Astrocyte (in vitro differentiated cells and primary cell): ENCODE measurements at regions not wholly inside any gene's neighbourhood (a gene's known extent, or its start where the extent isn't known, plus 50 kb on each side); places are given as distances from the start of the nearest gene placed in this dataset.

Experiments used
- DNase-seq: peaks from one replicate; pipeline ENCODE4 v3.0.0-alpha.2; 2010; ENCODE audit warnings: low read depth
- FAIRE-seq: peaks from 2 replicates; lab custom pipeline; 2011; peaks lifted over from hg19 to GRCh38; lab: Jason Lieb, UNC
- H2AFZ ChIP-seq: 2 replicates; pipeline ENCODE4 v1.6.0; 2012; ENCODE audit warnings: low read depth, low read length, inconsistent platforms
- H3K27ac ChIP-seq: 2 replicates; pipeline ENCODE4 v1.5.1; 2011; ENCODE audit warnings: low read depth, low read length, inconsistent platforms
- H3K27me3 ChIP-seq: 2 replicates; pipeline ENCODE4 v1.6.0; 2011; ENCODE audit warnings: low read length, inconsistent platforms; ENCODE audit not compliant: insufficient read depth
- H3K36me3 ChIP-seq: 2 replicates; pipeline ENCODE4 v1.5.1; 2011; ENCODE audit warnings: low read length, inconsistent platforms; ENCODE audit not compliant: insufficient read depth
- H3K4me1 ChIP-seq: 2 replicates; pipeline ENCODE4 v1.5.1; 2011; ENCODE audit warnings: low read length, inconsistent platforms; ENCODE audit not compliant: insufficient read depth
- H3K4me2 ChIP-seq: 2 replicates; pipeline ENCODE4 v1.6.0; 2012; ENCODE audit warnings: low read length, inconsistent platforms
- H3K4me3 ChIP-seq: 2 replicates; pipeline ENCODE4 v1.5.1; 2011; ENCODE audit warnings: low read depth, mild to moderate bottlenecking, low read length, inconsistent platforms; ENCODE audit not compliant: insufficient read depth
- H3K79me2 ChIP-seq: 2 replicates; pipeline ENCODE4 v1.6.0; 2012; ENCODE audit warnings: mild to moderate bottlenecking, low read length, inconsistent platforms; ENCODE audit not compliant: insufficient read depth
- H3K9ac ChIP-seq: 2 replicates; pipeline ENCODE4 v1.6.0; 2012; ENCODE audit warnings: mild to moderate bottlenecking, low read length, inconsistent platforms
- H3K9me3 ChIP-seq: 2 replicates; pipeline ENCODE4 v1.5.1; 2012; ENCODE audit warnings: low read depth, mild to moderate bottlenecking, low read length, inconsistent platforms; ENCODE audit not compliant: insufficient read depth
- H4K20me1 ChIP-seq: 2 replicates; pipeline ENCODE4 v1.6.0; 2012; ENCODE audit warnings: low read length, inconsistent platforms; ENCODE audit not compliant: insufficient read depth
- H3K27ac Mint-ChIP-seq: one replicate; pipeline ENCODE4 v1.8.0; 2021; ENCODE audit warnings: mild to moderate bottlenecking, mixed read lengths; ENCODE audit not compliant: unreplicated experiment
- H3K27me3 Mint-ChIP-seq: one replicate; pipeline ENCODE4 v1.8.0; 2021; ENCODE audit warnings: low read depth, mixed read lengths; ENCODE audit not compliant: unreplicated experiment
- H3K36me3 Mint-ChIP-seq: one replicate; pipeline ENCODE4 v1.8.0; 2021; ENCODE audit warnings: low read depth, mixed read lengths; ENCODE audit not compliant: unreplicated experiment
- H3K4me1 Mint-ChIP-seq: one replicate; pipeline ENCODE4 v1.8.0; 2021; ENCODE audit warnings: low read depth, mixed read lengths; ENCODE audit not compliant: unreplicated experiment
- H3K4me3 Mint-ChIP-seq: one replicate; pipeline ENCODE4 v1.8.0; 2021; ENCODE audit warnings: mild to moderate bottlenecking, moderate library complexity, mixed read lengths; ENCODE audit not compliant: unreplicated experiment
- H3K9me3 Mint-ChIP-seq: one replicate; pipeline ENCODE4 v1.8.0; 2021; ENCODE audit warnings: mild to moderate bottlenecking, mixed read lengths; ENCODE audit not compliant: unreplicated experiment
- CTCF ChIP-seq: IDR thresholded peaks from 2 replicates; pipeline ENCODE4 v1.5.1; 2011; ENCODE audit warnings: low read depth, mild to moderate bottlenecking, inconsistent platforms, low read length, moderate library complexity; ENCODE audit not compliant: insufficient read depth
- EZH2 ChIP-seq: IDR thresholded peaks from 2 replicates; pipeline ENCODE4 v1.6.1; 2012; ENCODE audit warnings: mild to moderate bottlenecking, low read length, inconsistent platforms; ENCODE audit not compliant: insufficient read depth

GRCh38 chr1:82220754-82221153 is 420.0 kb downstream of the ADGRL2 start:
- Histone ChIP-seq H3K79me2 (no peaks in the 10 kb centered on the region), H3K4me3 (no peak overlapping the region), H2AFZ (no peak overlapping the region), H4K20me1 (no peaks in the 10 kb centered on the region), H3K4me2 (no peak overlapping the region), H3K27ac (no peak overlapping the region), H3K27me3 (no peaks in the 10 kb centered on the region), H3K4me1 (peaks cover 4% of the 10 kb centered on the region), H3K9me3 (no peaks in the 10 kb centered on the region), H3K36me3 (no peaks in the 10 kb centered on the region), H3K9ac (no peak overlapping the region)
- Mint-ChIP-seq H3K27ac (no peak overlapping the region), H3K27me3 (no peaks in the 10 kb centered on the region), H3K4me1 (no peaks in the 10 kb centered on the region), H3K4me3 (no peak overlapping the region), H3K36me3 (no peaks in the 10 kb centered on the region), H3K9me3 (peaks cover 2% of the 10 kb centered on the region)
- FAIRE-seq (no peak), DNase-seq (no peak)
- TF ChIP-seq EZH2 (no peak), CTCF (no peak)

GRCh38 chr1:82219841-82220240 is 419.1 kb downstream of the ADGRL2 start:
- Histone ChIP-seq H2AFZ (no peak overlapping the region), H3K27me3 (no peaks in the 10 kb centered on the region), H3K9ac (no peak overlapping the region), H3K9me3 (no peaks in the 10 kb centered on the region), H3K36me3 (no peaks in the 10 kb centered on the region), H3K27ac (no peak overlapping the region), H3K4me3 (no peak overlapping the region), H3K4me2 (no peak overlapping the region), H3K4me1 (no peaks in the 10 kb centered on the region), H4K20me1 (no peaks in the 10 kb centered on the region), H3K79me2 (no peaks in the 10 kb centered on the region)
- FAIRE-seq (no peak), DNase-seq (no peak)
- no peaks in the 10 kb centered on the region for H3K4me1 Mint-ChIP-seq
- H3K27me3 Mint-ChIP-seq = no peaks in the 10 kb centered on the region
- H3K36me3 Mint-ChIP-seq = no peaks in the 10 kb centered on the region
- TF ChIP-seq CTCF = no peak
- no peak for TF ChIP-seq EZH2
- peaks cover 2% of the 10 kb centered on the region for H3K9me3 Mint-ChIP-seq
- no peak overlapping the region for H3K4me3 Mint-ChIP-seq
- no peak overlapping the region for H3K27ac Mint-ChIP-seq

GRCh38 chr1:82218846-82219245 is 418.1 kb downstream of the ADGRL2 start:
- no peak for FAIRE-seq

More at GRCh38 chr1:82218846-82219245, 418.1 kb downstream of the ADGRL2 start:
- H3K4me3 Mint-ChIP-seq = no peak overlapping the region
- no peak overlapping the region for H3K4me3 ChIP-seq
- no peak overlapping the region for H3K4me2 ChIP-seq
- H2AFZ ChIP-seq = no peak overlapping the region
- no peak overlapping the region for H3K27ac ChIP-seq
- H3K9me3 Mint-ChIP-seq = peaks cover 2% of the 10 kb centered on the region
- no peak for DNase-seq
- H3K4me1 Mint-ChIP-seq = no peaks in the 10 kb centered on the region
- no peak overlapping the region for H3K9ac ChIP-seq
- H3K36me3 ChIP-seq = no peaks in the 10 kb centered on the region
- TF ChIP-seq EZH2 = no peak
- no peak for TF ChIP-seq CTCF
- H3K4me1 ChIP-seq = no peaks in the 10 kb centered on the region
- H3K9me3 ChIP-seq = no peaks in the 10 kb centered on the region
- H3K27me3 ChIP-seq = no peaks in the 10 kb centered on the region
- H3K27me3 Mint-ChIP-seq = no peaks in the 10 kb centered on the region
- H3K79me2 ChIP-seq = no peaks in the 10 kb centered on the region
- H4K20me1 ChIP-seq = no peaks in the 10 kb centered on the region
- H3K27ac Mint-ChIP-seq = no peak overlapping the region
- H3K36me3 Mint-ChIP-seq = no peaks in the 10 kb centered on the region
